GM12864 (cell line): ENCODE measurements at regions not wholly inside any gene's neighbourhood (a gene's known extent, or its start where the extent isn't known, plus 50 kb on each side); places are given as distances from the start of the nearest gene placed in this dataset.
"Not testable (repeated sequence)": the region's sequence is repeated elsewhere in the genome, so short reads cannot be mapped to it uniquely, and the experiment has no call there.

Experiments used
- DNase-seq: peaks from one replicate; pipeline ENCODE4 v3.0.0-alpha.2; 2011; ENCODE audit warnings: low read depth
- H3K4me3 ChIP-seq: 2 replicates; pipeline ENCODE4 v1.5.1; 2011; ENCODE audit warnings: mild to moderate bottlenecking, low read depth, low read length, control low read depth
- TF ChIP-seq, protein P1 (sequence below): IDR thresholded peaks from 2 replicates; pipeline ENCODE4 v1.5.1; 2011; ENCODE audit warnings: low read depth, mild to moderate bottlenecking, moderate library complexity, low read length, control low read depth, inconsistent platforms; ENCODE audit errors: missing control alignments

DNA sequence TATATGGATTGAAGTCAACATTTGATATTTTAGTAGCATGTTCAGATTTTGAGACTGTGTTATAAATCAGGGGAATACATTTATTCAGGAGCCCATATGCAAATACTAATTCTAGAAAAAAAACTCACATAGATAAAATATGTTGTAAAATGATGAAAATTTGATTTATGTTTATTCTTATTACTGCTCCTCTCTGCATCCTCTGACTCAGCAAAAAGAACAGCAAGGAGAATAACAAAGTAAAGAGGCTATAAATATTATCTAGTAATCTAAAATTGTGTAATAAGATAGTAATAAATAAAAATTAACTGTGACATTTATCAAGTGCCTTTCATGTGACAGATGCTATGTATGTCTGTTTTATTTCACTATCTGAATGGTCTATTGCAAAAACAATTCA lies 507.2 kb upstream of the ANO3 start:
- no peak overlapping the region for H3K4me3 ChIP-seq
- TF ChIP-seq, protein P1, sequence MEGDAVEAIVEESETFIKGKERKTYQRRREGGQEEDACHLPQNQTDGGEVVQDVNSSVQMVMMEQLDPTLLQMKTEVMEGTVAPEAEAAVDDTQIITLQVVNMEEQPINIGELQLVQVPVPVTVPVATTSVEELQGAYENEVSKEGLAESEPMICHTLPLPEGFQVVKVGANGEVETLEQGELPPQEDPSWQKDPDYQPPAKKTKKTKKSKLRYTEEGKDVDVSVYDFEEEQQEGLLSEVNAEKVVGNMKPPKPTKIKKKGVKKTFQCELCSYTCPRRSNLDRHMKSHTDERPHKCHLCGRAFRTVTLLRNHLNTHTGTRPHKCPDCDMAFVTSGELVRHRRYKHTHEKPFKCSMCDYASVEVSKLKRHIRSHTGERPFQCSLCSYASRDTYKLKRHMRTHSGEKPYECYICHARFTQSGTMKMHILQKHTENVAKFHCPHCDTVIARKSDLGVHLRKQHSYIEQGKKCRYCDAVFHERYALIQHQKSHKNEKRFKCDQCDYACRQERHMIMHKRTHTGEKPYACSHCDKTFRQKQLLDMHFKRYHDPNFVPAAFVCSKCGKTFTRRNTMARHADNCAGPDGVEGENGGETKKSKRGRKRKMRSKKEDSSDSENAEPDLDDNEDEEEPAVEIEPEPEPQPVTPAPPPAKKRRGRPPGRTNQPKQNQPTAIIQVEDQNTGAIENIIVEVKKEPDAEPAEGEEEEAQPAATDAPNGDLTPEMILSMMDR: no peak
- no peak for DNase-seq

DNA sequence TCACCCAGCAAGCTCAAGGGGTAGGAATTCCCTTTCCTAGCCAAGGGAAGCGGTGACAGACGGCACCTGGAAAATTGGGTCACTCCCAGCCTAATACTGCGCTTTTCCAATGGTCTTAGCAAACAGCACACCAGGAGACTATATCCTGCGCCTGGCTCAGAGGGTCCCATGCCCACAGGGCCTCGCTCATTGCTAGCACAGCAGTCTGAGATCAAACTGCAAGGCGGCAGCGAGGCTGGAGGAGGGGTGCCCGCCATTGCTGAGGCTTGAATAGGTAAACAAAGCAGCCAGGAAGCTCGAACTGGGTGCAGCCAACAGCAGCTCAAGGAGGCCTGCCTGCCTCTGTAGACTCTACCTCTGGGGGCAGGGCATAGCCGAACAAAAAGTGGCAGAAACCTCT lies 500.4 kb upstream of the ANO3 start:
- H3K4me3 ChIP-seq, DNase-seq: not testable (repeated sequence)

DNA sequence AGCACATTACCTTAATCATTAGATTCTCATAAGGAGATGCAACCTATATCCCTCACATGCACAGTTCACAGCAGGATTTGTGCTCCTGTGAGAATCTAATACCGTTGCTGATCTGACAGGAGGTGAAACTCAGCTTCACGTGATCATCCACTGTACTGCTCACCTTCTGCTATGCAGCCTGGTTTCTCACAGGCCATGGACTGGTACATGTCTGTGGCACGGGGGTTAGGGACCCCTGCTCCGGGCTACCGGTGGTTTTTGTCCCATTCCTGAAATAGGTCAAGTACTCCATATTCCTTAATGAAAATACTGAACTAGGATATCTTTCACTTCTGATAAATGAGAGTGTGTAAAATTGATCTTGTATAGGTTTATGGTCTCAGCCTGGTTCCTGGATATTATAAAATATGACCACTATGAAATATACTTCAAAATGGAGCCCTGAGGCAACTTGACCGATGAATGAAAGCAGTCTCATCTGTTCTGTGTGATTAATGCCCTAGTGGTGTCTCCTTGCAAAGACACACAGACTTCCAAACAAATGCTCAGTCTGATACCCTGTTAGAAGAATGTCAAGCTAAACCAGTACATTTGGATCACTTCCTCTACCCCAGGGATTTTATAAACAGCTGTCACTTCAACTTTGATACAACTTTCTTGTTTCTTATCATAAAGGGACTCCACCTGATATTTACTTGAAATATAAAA lies 492.9 kb upstream of the ANO3 start:
- no peak overlapping the region for H3K4me3 ChIP-seq
- TF ChIP-seq, protein P1: no peak
- DNase-seq: no peak

DNA sequence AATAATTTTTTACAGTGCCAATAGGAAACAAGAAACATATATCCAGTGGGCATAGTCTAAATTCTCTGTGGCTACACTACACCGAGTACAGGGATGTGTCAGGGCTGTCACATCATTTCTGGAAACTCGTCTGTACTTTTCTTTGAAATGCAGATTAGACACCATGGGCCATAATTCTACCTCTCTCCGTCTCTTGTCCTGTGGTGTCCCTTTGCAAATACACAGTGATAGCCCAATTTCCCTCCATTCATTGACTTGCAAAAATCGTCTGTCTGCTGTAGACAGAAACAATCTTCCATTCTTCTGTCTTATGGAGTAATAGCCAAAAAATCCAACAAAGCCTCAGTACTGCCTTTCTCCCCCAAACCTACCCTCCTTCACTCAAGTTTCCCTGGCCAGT lies 487.1 kb upstream of the ANO3 start:
- no peak for DNase-seq
- TF ChIP-seq, protein P1: no peak
- no peak overlapping the region for H3K4me3 ChIP-seq

DNA sequence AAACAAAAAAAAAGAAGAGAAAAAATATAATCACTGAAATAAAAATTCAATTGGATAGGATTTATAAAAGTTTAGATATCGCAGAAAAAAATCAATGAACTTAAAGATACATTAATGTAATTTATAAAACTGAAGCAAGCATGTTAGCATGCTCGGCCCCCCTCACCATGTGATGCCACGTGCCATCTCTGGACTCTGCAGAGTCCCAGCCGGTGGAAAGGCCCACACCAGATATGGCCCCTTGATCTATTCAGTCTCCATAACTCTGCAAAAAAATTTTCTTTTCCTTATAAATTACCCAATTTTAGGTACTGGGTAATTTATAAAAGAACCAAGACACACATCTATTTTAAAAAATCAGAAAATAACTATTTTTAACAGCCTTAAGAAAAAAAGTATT lies 476.0 kb upstream of the ANO3 start:
- H3K4me3 ChIP-seq: no peak overlapping the region
- DNase-seq: no peak
- TF ChIP-seq, protein P1: no peak

DNA sequence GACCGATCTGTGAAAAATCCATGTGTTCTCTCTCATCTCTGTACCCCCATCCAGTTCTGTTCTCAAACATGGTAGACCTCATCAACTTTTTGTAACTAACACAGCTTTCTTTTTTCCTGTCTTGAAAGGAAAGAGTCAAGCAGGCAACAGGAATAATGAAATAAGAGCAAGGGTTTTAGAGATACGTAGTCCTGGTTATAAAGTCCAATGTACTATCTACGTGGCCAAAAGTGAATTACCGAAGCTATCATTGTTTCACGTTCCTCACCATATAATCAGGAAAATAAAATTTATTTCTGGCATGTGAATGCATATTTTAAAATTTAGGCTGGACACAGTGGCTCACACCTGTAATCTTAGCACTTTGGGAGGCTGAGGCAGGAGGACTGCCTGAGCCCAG lies 472.2 kb upstream of the ANO3 start:
- DNase-seq: no peak
- H3K4me3 ChIP-seq: no peak overlapping the region
- TF ChIP-seq, protein P1: no peak

DNA sequence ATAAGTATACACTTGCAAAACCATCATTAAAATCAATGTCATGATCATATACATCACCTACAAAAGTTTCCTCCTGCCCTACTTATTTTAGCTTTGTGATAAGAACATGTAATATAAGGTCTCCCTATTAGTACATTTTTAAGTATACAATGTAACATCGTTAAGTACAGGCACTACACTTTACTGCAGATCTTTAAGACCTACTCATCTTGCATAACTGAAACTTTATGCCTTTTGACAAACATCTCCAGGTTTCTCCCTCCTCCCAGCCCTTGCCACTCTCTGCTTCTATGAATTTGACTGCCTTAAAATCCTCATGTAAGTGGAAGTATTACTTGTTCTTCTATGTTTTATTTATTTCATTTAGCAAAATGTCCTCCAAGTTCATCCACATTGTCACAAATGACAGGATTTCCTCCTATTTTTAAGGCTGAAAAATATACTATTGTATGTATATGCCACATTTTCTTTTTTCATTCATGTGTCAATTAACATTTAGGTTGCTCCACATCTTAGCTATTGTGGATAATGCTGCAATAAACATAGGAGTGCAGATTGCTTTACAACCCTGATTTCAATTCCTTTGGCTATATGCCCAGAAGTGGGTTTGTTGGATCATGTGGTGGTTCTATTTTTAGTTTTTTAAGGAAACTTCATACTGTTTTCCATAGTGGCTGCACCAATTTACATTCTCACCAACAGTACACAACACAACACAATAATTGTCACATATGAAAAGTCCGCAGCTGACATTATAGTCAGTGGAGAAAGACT lies 471.1 kb upstream of the ANO3 start:
- TF ChIP-seq, protein P1: no peak
- H3K4me3 ChIP-seq: no peak overlapping the region
- no peak for DNase-seq
